GM23338 (cell line): ENCODE measurements at regions not wholly inside any gene's neighbourhood (a gene's known extent, or its start where the extent isn't known, plus 50 kb on each side); places are given as distances from the start of the nearest gene placed in this dataset.

Source experiments
- ATAC-seq: fragments of 200-7000 bp; cut with Tn5 transposase; 3 replicates; pipeline ENCODE4 v1.9.1; 2020
- DNase-seq: peaks from one replicate; pipeline ENCODE4 v3.0.0-alpha.2; 2015; ENCODE audit warnings: low spot score
- H2AFZ ChIP-seq: fragments of 200-600 bp; sonication (generic); 2 replicates; pipeline ENCODE4 v1.8.0; 2016; ENCODE audit warnings: antibody characterized with exemption, mild to moderate bottlenecking, moderate library complexity
- H3F3A ChIP-seq: fragments of 200-600 bp; sonication (generic); replicated peaks from 2 replicates; pipeline ENCODE4 v1.8.0; 2017; ENCODE audit warnings: antibody characterized with exemption, mixed run types, low read depth
- H3K27ac ChIP-seq: fragments of 200-600 bp; sonication (generic); 2 replicates; pipeline ENCODE4 v1.6.1; 2016; ENCODE audit warnings: low read depth
- H3K27me3 ChIP-seq: fragments of 200-600 bp; sonication (generic); 2 replicates; pipeline ENCODE4 v1.8.0; 2016; ENCODE audit warnings: mild to moderate bottlenecking, mixed run types, moderate library complexity; ENCODE audit not compliant: insufficient read depth
- H3K36me3 ChIP-seq: fragments of 200-600 bp; sonication (generic); 2 replicates; pipeline ENCODE4 v1.8.0; 2016; ENCODE audit warnings: mild to moderate bottlenecking; ENCODE audit not compliant: insufficient read depth
- H3K4me1 ChIP-seq: fragments of 200-600 bp; sonication (generic); 2 replicates; pipeline ENCODE4 v1.8.0; 2016; ENCODE audit warnings: mild to moderate bottlenecking, moderate library complexity; ENCODE audit not compliant: insufficient read depth
- H3K4me2 ChIP-seq: fragments of 200-600 bp; sonication (generic); 2 replicates; pipeline ENCODE4 v1.7.1; 2017; ENCODE audit warnings: mixed run types
- H3K4me3 ChIP-seq: fragments of 200-600 bp; sonication (generic); 2 replicates; pipeline ENCODE4 v1.6.1; 2016; ENCODE audit warnings: mixed run types
- H3K79me2 ChIP-seq: fragments of 200-600 bp; sonication (generic); replicated peaks from 2 replicates; pipeline ENCODE4 v1.8.0; 2017; ENCODE audit warnings: mild to moderate bottlenecking; ENCODE audit not compliant: insufficient read depth
- H3K9me2 ChIP-seq: fragments of 200-600 bp; sonication (generic); 2 replicates; pipeline ENCODE4 v1.8.0; 2017; ENCODE audit not compliant: insufficient read depth
- H4K20me1 ChIP-seq: fragments of 200-600 bp; sonication (generic); replicated peaks from 2 replicates; pipeline ENCODE4 v1.8.0; 2017; ENCODE audit warnings: mild to moderate bottlenecking; ENCODE audit not compliant: insufficient read depth
- H3K27ac Mint-ChIP-seq: 2 replicates; pipeline ENCODE4 v1.8.0; 2020; ENCODE audit warnings: inconsistent platforms, mild to moderate bottlenecking, moderate library complexity, mixed read lengths
- H3K27me3 Mint-ChIP-seq: 3 replicates; pipeline ENCODE4 v1.8.0; 2022; ENCODE audit warnings: low read depth, mild to moderate bottlenecking, moderate library complexity, mixed read lengths, inconsistent platforms; ENCODE audit not compliant: insufficient read depth, poor library complexity
- H3K36me3 Mint-ChIP-seq: 3 replicates; pipeline ENCODE4 v1.8.0; 2021; ENCODE audit warnings: low read depth, mild to moderate bottlenecking, inconsistent platforms, moderate library complexity, mixed read lengths
- H3K4me1 Mint-ChIP-seq: 3 replicates; pipeline ENCODE4 v1.8.0; 2020; ENCODE audit warnings: mild to moderate bottlenecking, inconsistent platforms, mixed read lengths
- H3K4me3 Mint-ChIP-seq: 3 replicates; pipeline ENCODE4 v1.8.0; 2021; ENCODE audit warnings: moderate library complexity, mild to moderate bottlenecking, inconsistent platforms, mixed read lengths
- H3K9me3 Mint-ChIP-seq: 3 replicates; pipeline ENCODE4 v1.8.0; 2020; ENCODE audit warnings: moderate library complexity, mild to moderate bottlenecking, inconsistent platforms, mixed read lengths
- CREB1 ChIP-seq: fragments of 250-450 bp; sonication (Bioruptor Pico); IDR thresholded peaks from 2 replicates; pipeline ENCODE4 v1.5.0; 2020; ENCODE audit warnings: low read depth, mild to moderate bottlenecking, moderate library complexity
- CTCF ChIP-seq, 2 experiments: fragments of 200-600 bp in 1 of 2; sonication (generic) in 1 of 2; conservative IDR thresholded peaks; 2 replicates each; pipeline versions ENCODE4 v1.5.1 to v1.6.1; 2016 to 2017; ENCODE audit warnings: antibody characterized with exemption in 2 of 2, low read depth in 2 of 2, mild to moderate bottlenecking in 2 of 2, moderate library complexity in 1 of 2
- ETS1 ChIP-seq: IDR thresholded peaks from 2 replicates; pipeline ENCODE4 v1.6.1; 2016; ENCODE audit warnings: antibody characterized with exemption
- EZH2 ChIP-seq: fragments of 200-600 bp; sonication (generic); IDR thresholded peaks from one replicate; pipeline ENCODE4 v1.8.0; 2017; ENCODE audit warnings: antibody characterized with exemption, mild to moderate bottlenecking, low read depth; ENCODE audit not compliant: unreplicated experiment
- EZH2phosphoT487 ChIP-seq: fragments of 200-600 bp; sonication (generic); IDR thresholded peaks from one replicate; pipeline ENCODE4 v1.8.1; 2018; ENCODE audit warnings: antibody characterized with exemption; ENCODE audit not compliant: unreplicated experiment
- JUNB ChIP-seq: IDR thresholded peaks from one replicate; pipeline ENCODE4 v1.6.1; 2016; ENCODE audit warnings: antibody characterized with exemption; ENCODE audit not compliant: unreplicated experiment
- NANOG ChIP-seq: IDR thresholded peaks from 2 replicates; pipeline ENCODE4 v1.6.1; 2016; ENCODE audit warnings: antibody characterized with exemption, borderline replicate concordance
- POLR2AphosphoS5 ChIP-seq: IDR thresholded peaks from 2 replicates; pipeline ENCODE4 v1.6.1; 2016; ENCODE audit warnings: antibody characterized with exemption, low read depth
- REST ChIP-seq: IDR thresholded peaks from one replicate; pipeline ENCODE4 v1.6.1; 2018; ENCODE audit warnings: antibody characterized with exemption; ENCODE audit not compliant: unreplicated experiment
- STAT1 ChIP-seq: IDR thresholded peaks from one replicate; pipeline ENCODE4 v1.6.1; 2016; ENCODE audit warnings: antibody characterized with exemption; ENCODE audit not compliant: unreplicated experiment
- ZNF114 ChIP-seq: fragments of 250-450 bp; sonication (Bioruptor Pico); IDR thresholded peaks from 2 replicates; pipeline ENCODE4 v1.5.0; 2020; ENCODE audit warnings: mild to moderate bottlenecking, moderate library complexity
- ZNF331 ChIP-seq: fragments of 250-450 bp; sonication (Bioruptor Pico); IDR thresholded peaks from 2 replicates; pipeline ENCODE4 v1.5.0; 2020; ENCODE audit warnings: low read depth, mild to moderate bottlenecking, moderate library complexity
- ZNF462 ChIP-seq: fragments of 250-450 bp; sonication (Bioruptor Pico); IDR thresholded peaks from 2 replicates; pipeline ENCODE4 v1.5.0; 2020; ENCODE audit warnings: mild to moderate bottlenecking, moderate library complexity

- Histone ChIP-seq H3K9me2 (0 out of 2 replicates have a peak, but pooled peaks cover under 1% of the 10 kb centered on the region), H3K4me2 (no peak overlapping the region), H3K36me3 (no peaks in the 10 kb centered on the region), H3K27me3 (no peaks in the 10 kb centered on the region), H3K79me2 (no peaks in the 10 kb centered on the region), H4K20me1 (no peaks in the 10 kb centered on the region), H3F3A (no peaks in the 10 kb centered on the region), H3K4me1 (peaks cover 11% of the 10 kb centered on the region; the same call in 1 of the 2 replicates), H3K27ac (no peak overlapping the region), H2AFZ (no peak overlapping the region), H3K4me3 (no peak overlapping the region)
- Mint-ChIP-seq H3K4me3 (no peak overlapping the region), H3K27me3 (no peaks in the 10 kb centered on the region), H3K27ac (no peak overlapping the region), H3K36me3 (no peaks in the 10 kb centered on the region), H3K9me3 (no peaks in the 10 kb centered on the region), H3K4me1 (peaks cover 11% of the 10 kb centered on the region; the same call in 2 of the 3 replicates)
- ATAC-seq (no peak), DNase-seq (no peak)
- TF ChIP-seq EZH2phosphoT487 = no peak
- no peak for TF ChIP-seq ZNF331 (CRISPR knock-in tag)
- TF ChIP-seq EZH2 = no peak
- no peak for TF ChIP-seq REST
- TF ChIP-seq CREB1 (CRISPR knock-in tag) = no peak
- TF ChIP-seq ZNF114 (CRISPR knock-in tag) = no peak
- no peak for TF ChIP-seq STAT1
- no peak for TF ChIP-seq ZNF462 (CRISPR knock-in tag)
- no peak for TF ChIP-seq ETS1
- TF ChIP-seq POLR2AphosphoS5 = no peak
- TF ChIP-seq NANOG = no peak
- no peak for TF ChIP-seq CTCF (conservative IDR thresholded peaks at IDR 0.05; ENCODE audit: low read depth in 2 of 2)
- no peak for TF ChIP-seq JUNB
These were observed 330.6 kb upstream of the NAV3 start for GRCh38 chr12:77500089-77500488.
